AG09319 (cell line): ENCODE measurements at regions not wholly inside any gene's neighbourhood (a gene's known extent, or its start where the extent isn't known, plus 50 kb on each side); places are given as distances from the start of the nearest gene placed in this dataset.

Experiments used
- DNase-seq: peaks from one replicate; pipeline ENCODE4 v3.0.0-alpha.2; 2010; ENCODE audit warnings: low read depth; ENCODE audit errors: extremely low read depth
- CTCF ChIP-seq: IDR thresholded peaks from 2 replicates; pipeline ENCODE4 v1.5.1; 2011; ENCODE audit warnings: low read depth, mild to moderate bottlenecking, inconsistent platforms, low read length, moderate library complexity

GRCh38 chr18:67292814-67293213 is 223.7 kb downstream of the DSEL start:
- DNase-seq, result no peak
- no peak for TF ChIP-seq CTCF

GRCh38 chr18:67290421-67290820 is 226.1 kb downstream of the DSEL start:
- no peak for TF ChIP-seq CTCF

GRCh38 chr18:67285583-67285982 is 230.9 kb downstream of the DSEL start:
- DNase-seq, result no peak
- TF ChIP-seq CTCF, result no peak

More at GRCh38 chr18:67290421-67290820, 226.1 kb downstream of the DSEL start:
- DNase-seq, result no peak

- TF ChIP-seq CTCF, result no peak
- DNase-seq, result no peak
Measured at GRCh38 chr18:67282796-67283195, 233.7 kb downstream of the DSEL start.

- no peak for TF ChIP-seq CTCF
- no peak for DNase-seq
Measured at GRCh38 chr18:67281746-67282145, 234.8 kb downstream of the DSEL start.

- TF ChIP-seq CTCF, result no peak
- DNase-seq, result no peak
Measured at GRCh38 chr18:67280486-67281242, 235.9 kb downstream of the DSEL start.

- DNase-seq, result no peak
- TF ChIP-seq CTCF, result no peak
Measured at GRCh38 chr18:67279988-67280387, 236.5 kb downstream of the DSEL start.
